Type B pancreatic cell (in vitro differentiated cells): ENCODE measurements at regions not wholly inside any gene's neighbourhood (a gene's known extent, or its start where the extent isn't known, plus 50 kb on each side); places are given as distances from the start of the nearest gene placed in this dataset.

ENCODE experiments used
- DNase-seq: peaks from one replicate; pipeline ENCODE4 v3.0.0; 2021; ENCODE audit warnings: mixed read lengths; ENCODE audit not compliant: unreplicated experiment; ENCODE audit errors: extremely low spot score
- H3K27ac Mint-ChIP-seq: 2 replicates; pipeline ENCODE4 v1.8.0; 2021; ENCODE audit warnings: mild to moderate bottlenecking, mixed read lengths
- H3K27me3 Mint-ChIP-seq: 2 replicates; pipeline ENCODE4 v1.8.0; 2021; ENCODE audit warnings: mixed read lengths
- H3K36me3 Mint-ChIP-seq: 2 replicates; pipeline ENCODE4 v1.8.0; 2021; ENCODE audit warnings: mixed read lengths
- H3K4me1 Mint-ChIP-seq: one replicate; pipeline ENCODE4 v1.8.0; 2021; ENCODE audit warnings: mixed read lengths; ENCODE audit not compliant: unreplicated experiment
- H3K4me3 Mint-ChIP-seq: 2 replicates; pipeline ENCODE4 v1.8.0; 2021; ENCODE audit warnings: mild to moderate bottlenecking, mixed read lengths
- H3K9me3 Mint-ChIP-seq: 2 replicates; pipeline ENCODE4 v1.8.0; 2021; ENCODE audit warnings: mixed read lengths
- TF ChIP-seq, protein P1 (sequence below): fragments of 200-600 bp; sonication (generic); conservative IDR thresholded peaks from 2 replicates; pipeline ENCODE4 v1.5.0; 2021; ENCODE audit warnings: antibody characterized with exemption, mild to moderate bottlenecking

DNA sequence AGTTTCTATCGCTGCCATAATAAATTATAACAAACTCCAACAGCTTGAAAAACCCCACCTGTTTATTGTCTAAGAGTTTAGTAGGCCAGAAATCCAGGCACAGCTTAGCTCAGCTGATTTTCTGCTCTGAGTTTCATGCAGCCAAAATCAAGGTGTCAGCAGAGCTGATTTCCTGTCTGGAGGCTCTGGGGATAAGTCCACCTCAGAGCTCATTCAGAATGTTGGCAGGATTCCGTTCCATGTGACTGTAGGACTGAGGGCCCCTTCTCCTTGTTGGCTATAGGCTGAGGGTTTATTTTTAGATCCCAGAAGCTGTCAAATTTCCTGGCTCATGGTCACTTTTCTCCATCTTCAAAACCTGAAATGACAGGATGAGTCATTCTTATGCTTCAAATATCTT lies 91.6 kb upstream of the CHODL start:
- Mint-ChIP-seq H3K4me3 (no peak overlapping the region), H3K36me3 (no peaks in the 10 kb centered on the region), H3K27me3 (no peaks in the 10 kb centered on the region), H3K27ac (no peak overlapping the region), H3K4me1 (no peaks in the 10 kb centered on the region), H3K9me3 (no peaks in the 10 kb centered on the region)
- DNase-seq: no peak
- TF ChIP-seq, protein P1, sequence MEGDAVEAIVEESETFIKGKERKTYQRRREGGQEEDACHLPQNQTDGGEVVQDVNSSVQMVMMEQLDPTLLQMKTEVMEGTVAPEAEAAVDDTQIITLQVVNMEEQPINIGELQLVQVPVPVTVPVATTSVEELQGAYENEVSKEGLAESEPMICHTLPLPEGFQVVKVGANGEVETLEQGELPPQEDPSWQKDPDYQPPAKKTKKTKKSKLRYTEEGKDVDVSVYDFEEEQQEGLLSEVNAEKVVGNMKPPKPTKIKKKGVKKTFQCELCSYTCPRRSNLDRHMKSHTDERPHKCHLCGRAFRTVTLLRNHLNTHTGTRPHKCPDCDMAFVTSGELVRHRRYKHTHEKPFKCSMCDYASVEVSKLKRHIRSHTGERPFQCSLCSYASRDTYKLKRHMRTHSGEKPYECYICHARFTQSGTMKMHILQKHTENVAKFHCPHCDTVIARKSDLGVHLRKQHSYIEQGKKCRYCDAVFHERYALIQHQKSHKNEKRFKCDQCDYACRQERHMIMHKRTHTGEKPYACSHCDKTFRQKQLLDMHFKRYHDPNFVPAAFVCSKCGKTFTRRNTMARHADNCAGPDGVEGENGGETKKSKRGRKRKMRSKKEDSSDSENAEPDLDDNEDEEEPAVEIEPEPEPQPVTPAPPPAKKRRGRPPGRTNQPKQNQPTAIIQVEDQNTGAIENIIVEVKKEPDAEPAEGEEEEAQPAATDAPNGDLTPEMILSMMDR: no peak

DNA sequence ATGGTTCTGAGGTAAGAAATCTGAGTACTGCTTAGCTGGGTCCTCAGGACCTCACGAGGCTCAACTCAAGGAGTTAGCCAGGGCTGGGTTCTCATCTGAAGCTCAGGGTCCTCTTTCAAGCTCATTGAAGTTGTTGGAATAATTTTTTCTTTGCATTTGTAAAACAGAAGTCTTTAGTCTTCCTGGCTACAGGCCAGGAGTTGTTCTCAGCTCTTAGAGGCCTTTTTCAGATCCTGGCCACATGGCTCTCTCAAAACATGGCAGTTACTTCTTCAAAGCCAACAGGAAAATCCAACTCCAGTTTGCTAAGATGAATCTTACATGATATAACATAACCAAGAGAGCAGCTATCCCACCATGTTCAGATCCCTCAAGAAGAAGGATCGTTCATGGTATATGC lies 92.3 kb upstream of the CHODL start:
- H3K27ac Mint-ChIP-seq: no peak overlapping the region
- peaks cover 6% of the 10 kb centered on the region for H3K4me1 Mint-ChIP-seq
- H3K9me3 Mint-ChIP-seq: no peaks in the 10 kb centered on the region
- H3K4me3 Mint-ChIP-seq: no peak overlapping the region
- DNase-seq: no peak
- no peaks in the 10 kb centered on the region for H3K36me3 Mint-ChIP-seq
- H3K27me3 Mint-ChIP-seq: no peaks in the 10 kb centered on the region
- TF ChIP-seq, protein P1: no peak

DNA sequence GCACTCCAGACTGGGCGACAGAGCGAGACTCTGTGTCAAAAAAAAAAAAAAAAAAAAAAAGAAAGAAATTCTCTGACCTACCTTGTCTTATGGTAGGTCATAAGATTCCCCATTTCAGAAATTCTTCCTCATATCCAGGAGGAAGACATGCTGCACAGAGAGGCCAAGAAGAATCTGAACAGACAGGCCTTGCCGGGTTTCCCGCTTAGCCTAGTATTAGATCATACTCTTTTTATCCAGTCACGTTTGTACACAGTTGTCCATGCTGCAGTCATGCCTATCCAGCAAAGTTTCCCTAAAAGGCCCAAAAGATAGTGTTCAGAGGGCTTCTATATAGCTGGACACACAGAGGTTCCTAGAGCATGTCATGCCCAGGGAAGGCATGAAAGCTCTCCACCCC lies 93.6 kb upstream of the CHODL start:
- H3K9me3 Mint-ChIP-seq: no peaks in the 10 kb centered on the region
- no peak overlapping the region for H3K27ac Mint-ChIP-seq
- no peaks in the 10 kb centered on the region for H3K27me3 Mint-ChIP-seq
- no peak overlapping the region for H3K4me3 Mint-ChIP-seq
- H3K4me1 Mint-ChIP-seq: peaks cover 12% of the 10 kb centered on the region
- no peak for DNase-seq
- TF ChIP-seq, protein P1: no peak
- no peaks in the 10 kb centered on the region for H3K36me3 Mint-ChIP-seq

DNA sequence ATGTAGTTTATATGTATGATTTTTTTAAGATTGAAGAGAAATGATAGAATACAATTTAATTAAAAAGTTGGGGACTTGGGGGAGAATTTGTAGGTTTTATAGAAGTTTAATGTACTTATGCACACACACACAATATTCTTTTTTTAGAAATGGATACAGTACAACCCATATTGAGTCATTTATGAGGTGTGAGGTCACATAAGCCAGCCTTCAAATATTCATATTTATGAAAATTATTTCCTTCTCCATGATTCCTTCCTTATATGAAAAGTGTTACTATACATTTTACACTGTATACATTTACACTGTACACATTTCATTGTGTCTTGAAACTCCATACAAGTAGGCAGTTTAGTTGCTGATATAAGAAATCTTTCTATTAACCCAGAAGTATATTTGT lies 96.2 kb upstream of the CHODL start:
- Mint-ChIP-seq H3K4me1 (peaks cover 12% of the 10 kb centered on the region), H3K27me3 (no peaks in the 10 kb centered on the region), H3K9me3 (no peaks in the 10 kb centered on the region), H3K4me3 (no peak overlapping the region), H3K27ac (no peak overlapping the region), H3K36me3 (no peaks in the 10 kb centered on the region)
- TF ChIP-seq, protein P1: no peak
- DNase-seq: no peak

DNA sequence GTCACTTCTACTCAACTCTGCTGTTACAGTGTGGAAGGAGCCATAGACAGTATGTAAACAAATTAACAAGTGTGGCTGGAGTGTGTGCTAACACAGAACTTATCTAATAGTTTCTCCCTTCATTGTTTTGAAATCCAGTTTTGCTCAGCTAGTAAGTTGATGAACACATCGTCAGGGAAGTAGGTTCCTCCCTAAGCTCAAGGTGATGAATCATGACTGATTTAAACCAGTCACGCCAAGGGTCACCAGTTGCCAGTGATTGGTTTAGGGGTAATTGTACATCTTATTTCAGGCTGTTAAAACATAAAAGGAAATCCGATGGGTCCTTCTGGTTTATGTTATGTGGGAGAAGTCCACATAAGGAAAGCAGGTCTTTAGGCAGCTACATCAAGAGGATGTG lies 97.0 kb upstream of the CHODL start:
- H3K4me1 Mint-ChIP-seq: peaks cover 12% of the 10 kb centered on the region
- H3K9me3 Mint-ChIP-seq: no peaks in the 10 kb centered on the region
- H3K27me3 Mint-ChIP-seq: no peaks in the 10 kb centered on the region
- no peak overlapping the region for H3K27ac Mint-ChIP-seq
- TF ChIP-seq, protein P1: no peak
- no peaks in the 10 kb centered on the region for H3K36me3 Mint-ChIP-seq
- no peak for DNase-seq
- H3K4me3 Mint-ChIP-seq: no peak overlapping the region

DNA sequence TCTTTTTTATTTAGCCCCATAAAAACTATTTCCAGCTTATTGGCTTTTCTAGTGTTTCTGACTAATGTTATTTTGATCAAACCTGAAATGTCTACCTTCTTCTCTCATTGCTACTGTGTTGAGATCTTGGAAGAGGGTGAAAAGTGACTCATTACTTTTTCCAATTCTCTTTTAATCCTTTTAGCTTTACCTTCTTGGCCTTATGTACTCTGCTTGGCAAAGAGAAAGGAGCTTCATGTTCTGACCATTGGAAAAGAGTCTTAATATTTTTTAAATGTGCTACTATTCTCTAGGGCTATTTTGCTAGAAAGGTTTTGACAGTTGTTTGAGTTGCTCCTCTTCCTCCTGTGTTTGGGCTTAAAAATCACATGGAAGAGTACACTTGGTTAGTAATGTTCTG lies 97.8 kb upstream of the CHODL start:
- Mint-ChIP-seq H3K4me3 (no peak overlapping the region), H3K4me1 (peaks cover 12% of the 10 kb centered on the region), H3K27me3 (no peaks in the 10 kb centered on the region), H3K9me3 (no peaks in the 10 kb centered on the region), H3K27ac (no peak overlapping the region), H3K36me3 (no peaks in the 10 kb centered on the region)
- TF ChIP-seq, protein P1: no peak
- no peak for DNase-seq
